MM.1S (cell line): ENCODE measurements at regions not wholly inside any gene's neighbourhood (a gene's known extent, or its start where the extent isn't known, plus 50 kb on each side); places are given as distances from the start of the nearest gene placed in this dataset.

Experiments used
- DNase-seq: peaks from one replicate; pipeline ENCODE4 v3.0.0-alpha.2; 2015
- H2AFZ ChIP-seq: fragments of 300-600 bp; sonication (generic); 2 replicates; pipeline ENCODE4 v1.6.0; 2016; ENCODE audit warnings: antibody characterized with exemption, low read length
- H3F3A ChIP-seq: fragments of 300-600 bp; sonication (generic); 2 replicates; pipeline ENCODE4 v1.6.1; 2016; ENCODE audit warnings: mild to moderate bottlenecking, antibody characterized with exemption, low read length, moderate library complexity, mixed read lengths; ENCODE audit not compliant: insufficient read depth
- H3K27ac ChIP-seq: fragments of 300-600 bp; sonication (generic); 2 replicates; pipeline ENCODE4 v1.5.1; 2016; ENCODE audit warnings: mild to moderate bottlenecking, low read length
- H3K27me3 ChIP-seq: fragments of 300-600 bp; sonication (generic); replicated peaks from 2 replicates; pipeline ENCODE4 v1.6.0; 2016; ENCODE audit warnings: low read length; ENCODE audit not compliant: insufficient read depth
- H3K36me3 ChIP-seq: fragments of 300-600 bp; sonication (generic); replicated peaks from 2 replicates; pipeline ENCODE4 v1.6.1; 2016; ENCODE audit warnings: mild to moderate bottlenecking, low read length, mixed read lengths; ENCODE audit not compliant: insufficient read depth
- H3K4me1 ChIP-seq: fragments of 300-600 bp; sonication (generic); 2 replicates; pipeline ENCODE4 v1.6.1; 2016; ENCODE audit warnings: low read length, mixed read lengths
- H3K4me2 ChIP-seq: fragments of 300-600 bp; sonication (generic); 2 replicates; pipeline ENCODE4 v1.6.0; 2016; ENCODE audit warnings: low read depth, low read length
- H3K4me3 ChIP-seq: fragments of 300-600 bp; sonication (generic); 2 replicates; pipeline ENCODE4 v1.5.1; 2016; ENCODE audit warnings: low read length, mixed read lengths
- H3K79me2 ChIP-seq: fragments of 300-600 bp; sonication (generic); 2 replicates; pipeline ENCODE4 v1.6.1; 2016; ENCODE audit warnings: mixed run types, low read length, mixed read lengths
- H3K9ac ChIP-seq: fragments of 300-600 bp; sonication (generic); 2 replicates; pipeline ENCODE4 v1.6.1; 2016; ENCODE audit warnings: low read length, mixed read lengths
- H3K9me2 ChIP-seq: fragments of 300-600 bp; sonication (generic); replicated peaks from 2 replicates; pipeline ENCODE4 v1.6.1; 2016; ENCODE audit warnings: mild to moderate bottlenecking, low read length, mixed read lengths; ENCODE audit not compliant: insufficient read depth
- H3K9me3 ChIP-seq: fragments of 300-600 bp; sonication (generic); replicated peaks from 2 replicates; pipeline ENCODE4 v1.6.1; 2016; ENCODE audit warnings: mild to moderate bottlenecking, low read length, mixed read lengths; ENCODE audit not compliant: insufficient read depth
- H4K20me1 ChIP-seq: fragments of 300-600 bp; sonication (generic); 2 replicates; pipeline ENCODE4 v1.6.1; 2016; ENCODE audit warnings: mild to moderate bottlenecking, low read length, moderate library complexity, mixed read lengths; ENCODE audit not compliant: insufficient read depth
- EZH2 ChIP-seq: fragments of 300-600 bp; sonication (generic); optimal IDR thresholded peaks from 2 replicates; pipeline ENCODE3; 2017; ENCODE audit warnings: low read depth, mild to moderate bottlenecking, antibody characterized with exemption, low read length, mixed read lengths
- EZH2phosphoT487 ChIP-seq: fragments of 300-600 bp; sonication (generic); IDR thresholded peaks from 2 replicates; pipeline ENCODE4 v1.6.1; 2018; ENCODE audit warnings: antibody characterized with exemption, low read length
- TF ChIP-seq, protein P1 (sequence below): fragments of 300-600 bp; sonication (generic); IDR thresholded peaks from 2 replicates; pipeline ENCODE4 v1.5.1; 2016; ENCODE audit warnings: antibody characterized with exemption, low read length, mixed read lengths

DNA sequence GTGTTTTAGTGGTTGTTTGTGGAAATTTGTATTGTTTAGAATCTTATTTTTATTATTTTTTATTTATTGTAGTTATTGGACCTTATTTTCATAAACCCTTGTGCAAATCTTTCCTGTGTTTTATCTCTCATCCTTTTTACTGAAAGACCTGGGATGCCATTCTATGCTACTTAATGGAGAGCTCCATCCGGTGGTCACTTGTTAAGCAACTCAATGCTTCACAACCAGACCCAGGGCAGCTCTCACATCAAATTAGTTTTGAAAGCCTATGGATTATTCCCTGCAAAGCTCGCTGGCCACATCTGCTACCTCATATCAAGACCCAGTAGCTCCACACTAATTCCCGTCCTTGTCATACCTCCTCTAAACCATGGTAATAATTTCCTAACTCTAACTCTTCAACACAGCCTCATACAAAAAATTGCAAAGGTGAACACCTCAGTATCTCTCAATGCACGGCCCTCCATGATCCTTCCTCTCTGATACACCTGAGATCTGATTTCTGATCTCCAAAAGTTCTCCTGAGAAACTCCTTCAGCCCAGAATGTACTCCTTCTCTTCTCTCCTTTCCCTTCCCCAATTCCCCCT, 296.6 kb upstream of the MANEA start:
- Histone ChIP-seq H3K36me3 (no peaks in the 10 kb centered on the region), H3K27me3 (no peaks in the 10 kb centered on the region), H3K9me2 (no peaks in the 10 kb centered on the region), H3K4me3 (no peak overlapping the region), H3K9ac (no peak overlapping the region), H3K27ac (no peak overlapping the region), H3K4me2 (no peak overlapping the region), H3F3A (no peaks in the 10 kb centered on the region), H2AFZ (no peak overlapping the region), H3K9me3 (no peaks in the 10 kb centered on the region), H4K20me1 (no peaks in the 10 kb centered on the region), H3K79me2 (no peaks in the 10 kb centered on the region), H3K4me1 (no peaks in the 10 kb centered on the region)
- DNase-seq: no peak
- TF ChIP-seq EZH2: no peak
- no peak for TF ChIP-seq EZH2phosphoT487
- TF ChIP-seq, protein P1, sequence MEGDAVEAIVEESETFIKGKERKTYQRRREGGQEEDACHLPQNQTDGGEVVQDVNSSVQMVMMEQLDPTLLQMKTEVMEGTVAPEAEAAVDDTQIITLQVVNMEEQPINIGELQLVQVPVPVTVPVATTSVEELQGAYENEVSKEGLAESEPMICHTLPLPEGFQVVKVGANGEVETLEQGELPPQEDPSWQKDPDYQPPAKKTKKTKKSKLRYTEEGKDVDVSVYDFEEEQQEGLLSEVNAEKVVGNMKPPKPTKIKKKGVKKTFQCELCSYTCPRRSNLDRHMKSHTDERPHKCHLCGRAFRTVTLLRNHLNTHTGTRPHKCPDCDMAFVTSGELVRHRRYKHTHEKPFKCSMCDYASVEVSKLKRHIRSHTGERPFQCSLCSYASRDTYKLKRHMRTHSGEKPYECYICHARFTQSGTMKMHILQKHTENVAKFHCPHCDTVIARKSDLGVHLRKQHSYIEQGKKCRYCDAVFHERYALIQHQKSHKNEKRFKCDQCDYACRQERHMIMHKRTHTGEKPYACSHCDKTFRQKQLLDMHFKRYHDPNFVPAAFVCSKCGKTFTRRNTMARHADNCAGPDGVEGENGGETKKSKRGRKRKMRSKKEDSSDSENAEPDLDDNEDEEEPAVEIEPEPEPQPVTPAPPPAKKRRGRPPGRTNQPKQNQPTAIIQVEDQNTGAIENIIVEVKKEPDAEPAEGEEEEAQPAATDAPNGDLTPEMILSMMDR: 0 out of 2 replicates have a peak, but pooled peaks have one; percentile 6

DNA sequence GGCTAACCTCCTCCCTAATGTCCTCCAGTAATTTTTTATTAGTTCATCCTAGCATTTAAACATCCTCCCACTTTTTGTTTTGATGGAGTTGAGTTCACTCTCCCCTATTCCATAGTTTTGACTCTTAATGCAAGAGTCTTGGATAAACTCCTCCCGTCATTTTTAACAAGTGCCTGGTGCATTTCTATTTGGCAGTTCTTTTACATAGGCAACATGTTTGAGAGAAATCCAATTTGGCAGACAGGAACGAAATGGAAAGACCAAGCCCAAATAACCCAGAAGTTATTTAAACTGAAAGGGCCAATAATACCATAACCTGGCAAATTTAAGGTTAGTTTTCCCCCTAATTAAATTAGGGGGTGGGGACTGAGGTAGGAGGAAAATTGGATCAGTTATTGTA, 291.5 kb upstream of the MANEA start:
- H3K4me1 ChIP-seq: no peaks in the 10 kb centered on the region

DNA sequence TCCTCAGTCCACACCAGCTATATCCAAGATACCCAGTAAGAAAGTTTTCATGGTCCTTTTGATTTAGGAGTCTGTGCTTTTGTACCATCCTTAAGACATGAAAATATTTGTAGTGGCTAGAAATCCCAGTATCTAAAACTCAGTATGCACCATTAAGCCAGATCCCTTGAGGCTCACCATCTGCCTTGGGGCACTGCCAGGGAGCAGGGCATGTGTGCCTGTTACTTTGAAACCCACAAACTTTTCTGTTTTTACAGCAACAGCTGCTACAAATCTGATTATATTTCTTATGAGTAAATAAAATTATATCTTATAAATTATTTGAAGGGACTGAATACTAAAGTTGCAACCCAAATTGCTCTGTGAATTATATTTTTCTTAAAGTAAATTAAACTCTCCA, 290.5 kb upstream of the MANEA start:
- H3K27me3 ChIP-seq: no peaks in the 10 kb centered on the region
- TF ChIP-seq EZH2phosphoT487: no peak
- TF ChIP-seq EZH2: no peak
- TF ChIP-seq, protein P1: no peak
- DNase-seq: no peak

More for the DNA sequence above, 291.5 kb upstream of the MANEA start:
- Histone ChIP-seq H3K36me3 (no peaks in the 10 kb centered on the region), H2AFZ (no peak overlapping the region), H3K27ac (no peak overlapping the region), H3K9ac (no peak overlapping the region), H3K4me2 (no peak overlapping the region), H3K9me3 (no peaks in the 10 kb centered on the region), H3K79me2 (no peaks in the 10 kb centered on the region), H3K4me3 (no peak overlapping the region), H3K27me3 (no peaks in the 10 kb centered on the region), H3K9me2 (no peaks in the 10 kb centered on the region), H3F3A (no peaks in the 10 kb centered on the region), H4K20me1 (no peaks in the 10 kb centered on the region)
- TF ChIP-seq, protein P1: no peak
- TF ChIP-seq EZH2: no peak
- TF ChIP-seq EZH2phosphoT487: no peak
- DNase-seq: no peak

More for the DNA sequence above, 290.5 kb upstream of the MANEA start:
- H3K79me2 ChIP-seq: no peaks in the 10 kb centered on the region
- H3K4me3 ChIP-seq: no peak overlapping the region
- H3K9me3 ChIP-seq: no peaks in the 10 kb centered on the region
- no peak overlapping the region for H2AFZ ChIP-seq
- H3K27ac ChIP-seq: no peak overlapping the region
- no peaks in the 10 kb centered on the region for H4K20me1 ChIP-seq
- H3K9me2 ChIP-seq: no peaks in the 10 kb centered on the region
- H3K4me2 ChIP-seq: no peak overlapping the region
- no peak overlapping the region for H3K9ac ChIP-seq
- no peaks in the 10 kb centered on the region for H3K4me1 ChIP-seq
- H3K36me3 ChIP-seq: no peaks in the 10 kb centered on the region
- no peaks in the 10 kb centered on the region for H3F3A ChIP-seq
